ENCODE measurements at regions not wholly inside any gene's neighbourhood (a gene's known extent, or its start where the extent isn't known, plus 50 kb on each side); places are given as distances from the start of the nearest gene placed in this dataset.
"Not testable (repeated sequence)": the region's sequence is repeated elsewhere in the genome, so short reads cannot be mapped to it uniquely, and the experiment has no call there.

DNA sequence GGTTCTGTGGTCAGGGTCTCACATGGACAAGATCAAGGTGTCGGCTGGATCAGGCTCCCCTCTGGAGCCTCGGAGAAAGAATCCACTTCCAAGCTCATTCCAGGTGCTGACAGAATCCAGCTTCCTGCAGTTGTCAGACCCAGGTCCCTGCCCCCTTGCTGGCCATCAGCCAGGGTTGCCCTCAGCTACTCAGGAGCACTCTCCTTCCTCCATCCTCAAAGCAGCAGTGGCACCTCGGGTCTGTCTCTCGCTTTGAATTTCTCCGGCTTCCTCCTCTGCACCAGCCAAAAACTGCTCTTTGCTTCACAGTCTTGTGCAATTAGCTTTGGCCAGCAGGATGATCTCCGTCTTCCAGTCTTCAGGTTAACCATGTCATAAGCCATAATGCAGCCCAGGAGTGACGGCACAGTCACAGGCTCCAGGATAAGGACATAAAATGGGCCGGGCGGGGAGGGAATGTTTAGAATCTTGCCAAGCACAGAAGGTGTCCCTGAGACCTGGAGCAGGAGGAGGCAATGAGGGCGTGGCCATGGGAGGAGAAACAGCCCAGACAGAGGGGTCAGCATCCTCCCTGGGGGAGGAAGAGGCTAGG, 79.4 kb upstream of the SLC25A33 start:
- no peak for DNase-seq (ENCODE audit: low read depth)
- no peak overlapping the region for H3K4me3 ChIP-seq (ENCODE audit: low read depth, low read length)
- TF ChIP-seq CTCF (IDR thresholded peaks at IDR 0.05; ENCODE audit: low read depth, low read length, missing control alignments): no peak
- in situ Hi-C loops (cut with HindIII; ENCODE audit: low sequenced_read_pairs): no loop called here

GRCh38 chr1:9465640-9466039, 73.6 kb upstream of the SLC25A33 start:
- TF ChIP-seq CTCF (IDR thresholded peaks at IDR 0.05; ENCODE audit: low read depth, low read length, missing control alignments): no peak
- no peak overlapping the region for H3K4me3 ChIP-seq (ENCODE audit: low read depth, low read length)
- no peak for DNase-seq (ENCODE audit: low read depth)
- in situ Hi-C loops (cut with HindIII; ENCODE audit: low sequenced_read_pairs): no loop called here

DNA sequence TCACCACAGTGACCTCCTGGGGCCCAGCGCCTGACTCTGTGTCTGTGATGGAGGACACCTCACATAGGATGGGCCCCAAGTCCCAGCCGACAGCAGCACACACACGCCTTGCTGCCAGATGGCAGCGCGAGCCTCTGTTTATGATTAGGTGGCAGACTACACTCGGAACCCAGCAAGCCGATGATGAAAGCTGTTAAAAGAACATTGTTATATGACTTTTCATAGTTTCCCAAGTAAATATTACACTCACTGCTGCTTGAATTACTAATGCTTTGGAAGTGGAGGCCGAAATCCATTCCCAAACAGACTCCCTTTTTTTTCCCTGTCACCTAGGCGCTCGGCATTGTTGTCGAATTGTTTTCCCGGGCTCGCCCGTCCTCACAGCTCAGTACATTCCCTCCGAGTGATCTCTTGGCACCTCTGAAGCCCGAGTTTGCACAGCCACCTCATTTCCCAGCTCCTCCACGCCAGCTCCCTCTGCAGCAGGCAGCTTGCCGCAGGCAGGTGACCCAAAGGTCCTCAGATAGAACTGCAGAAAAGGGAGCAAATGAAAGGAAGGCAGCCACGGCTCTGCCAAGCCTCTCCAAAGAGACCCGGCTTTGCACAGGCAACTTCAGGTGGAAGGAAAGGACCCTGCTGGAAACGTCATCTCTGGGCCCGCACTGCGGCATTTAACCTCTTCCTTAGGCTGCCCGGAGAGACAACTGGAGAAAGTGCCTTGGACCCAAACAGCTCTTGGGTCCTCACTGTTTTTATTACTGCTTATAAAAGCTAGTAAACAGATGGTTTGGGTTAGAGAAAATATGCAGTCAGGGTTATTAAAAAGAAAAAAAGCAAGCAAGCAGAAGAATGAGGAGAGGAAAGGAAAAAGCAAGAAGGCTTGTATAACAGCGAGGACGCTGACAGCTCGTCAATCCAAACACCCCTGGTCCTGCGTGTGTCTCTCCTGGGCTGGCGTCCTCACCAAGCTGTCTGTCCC, 72.2 kb upstream of the SLC25A33 start:
- in situ Hi-C loops (cut with HindIII; ENCODE audit: low sequenced_read_pairs): no loop called here
- no peak for TF ChIP-seq CTCF (IDR thresholded peaks at IDR 0.05; ENCODE audit: low read depth, low read length, missing control alignments)
- no peak for DNase-seq (ENCODE audit: low read depth)
- H3K4me3 ChIP-seq (ENCODE audit: low read depth, low read length): no peak overlapping the region

GRCh38 chr1:9469882-9470281, 69.4 kb upstream of the SLC25A33 start:
- in situ Hi-C loops (cut with HindIII; ENCODE audit: low sequenced_read_pairs): not testable (repeated sequence)

GRCh38 chr1:9471679-9472078, 67.6 kb upstream of the SLC25A33 start:
- in situ Hi-C loops (cut with HindIII; ENCODE audit: low sequenced_read_pairs): no loop called here
- DNase-seq (ENCODE audit: low read depth): no peak
- no peak for TF ChIP-seq CTCF (IDR thresholded peaks at IDR 0.05; ENCODE audit: low read depth, low read length, missing control alignments)
- H3K4me3 ChIP-seq (ENCODE audit: low read depth, low read length): no peak overlapping the region

More at GRCh38 chr1:9469882-9470281, 69.4 kb upstream of the SLC25A33 start:
- H3K4me3 ChIP-seq (ENCODE audit: low read depth, low read length); DNase-seq (ENCODE audit: low read depth): not testable (repeated sequence)

DNA sequence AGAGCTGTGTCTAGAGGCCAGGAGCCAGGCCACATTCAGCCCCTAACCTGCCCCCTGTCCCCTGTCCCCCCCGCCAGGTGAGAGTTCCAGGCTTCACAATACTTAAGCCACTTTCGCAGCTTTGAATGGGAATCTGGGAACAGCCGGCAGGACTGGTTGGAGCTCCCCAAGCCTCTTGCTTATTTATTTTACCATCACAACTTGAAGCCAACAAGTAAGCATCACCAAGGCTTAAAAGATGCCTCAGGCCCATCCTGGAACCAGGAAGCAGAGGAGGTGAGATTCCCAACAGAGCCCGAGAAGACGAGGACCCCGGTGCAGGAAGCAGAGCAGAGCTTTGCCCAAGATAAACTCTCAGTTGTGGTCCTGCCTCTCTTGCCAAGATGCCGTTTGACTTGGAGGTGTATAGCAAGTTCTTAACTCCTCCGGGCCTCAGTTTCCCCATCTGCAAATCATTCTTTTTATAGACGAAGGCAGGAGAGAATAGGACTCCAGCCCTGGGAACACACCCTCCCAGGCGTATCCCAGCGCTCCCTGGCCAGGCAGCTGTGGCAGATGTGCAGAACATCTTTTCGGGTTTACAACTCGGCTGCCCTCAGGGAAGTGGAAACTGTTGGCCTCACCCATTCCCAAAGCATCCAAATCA, 66.8 kb upstream of the SLC25A33 start:
- no peak for TF ChIP-seq CTCF (IDR thresholded peaks at IDR 0.05; ENCODE audit: low read depth, low read length, missing control alignments)
- no peak for DNase-seq (ENCODE audit: low read depth)
- H3K4me3 ChIP-seq (ENCODE audit: low read depth, low read length): no peak overlapping the region
- in situ Hi-C loops (cut with HindIII; ENCODE audit: low sequenced_read_pairs): no loop called here
